WTC11 (cell line): ENCODE measurements at regions not wholly inside any gene's neighbourhood (a gene's known extent, or its start where the extent isn't known, plus 50 kb on each side); places are given as distances from the start of the nearest gene placed in this dataset.
A peak's percentile ranks its signal among the peaks of the same experiment; 100 is the strongest.
"Not testable (repeated sequence)": the region's sequence is repeated elsewhere in the genome, so short reads cannot be mapped to it uniquely, and the experiment has no call there.

ENCODE experiments used
- ATAC-seq: fragments of 200-7000 bp; cut with Tn5 transposase; 2 replicates; pipeline ENCODE4 v1.10.0; 2021; ENCODE audit warnings: mild to moderate bottlenecking, moderate library complexity
- CTCF ChIA-PET: fragments of 300-600 bp; sonication (Branson Sonifier 250); formaldehyde crosslinking; loops from one replicate; lab custom pipeline; 2021; ENCODE audit warnings: antibody characterized with exemption; lab: Charles Lee
- POLR2A ChIA-PET: fragments of 350-600 bp; sonication (Branson Sonifier 250); formaldehyde crosslinking; loops from one replicate; lab custom pipeline; 2021; ENCODE audit warnings: antibody characterized with exemption; lab: Charles Lee
- DNase-seq: peaks from one replicate; pipeline ENCODE4 v3.0.0; 2021; ENCODE audit warnings: low spot score
- H3K27ac Mint-ChIP-seq: 2 replicates; pipeline ENCODE4 v1.8.0; 2021; ENCODE audit warnings: mixed read lengths
- H3K27me3 Mint-ChIP-seq: 2 replicates; pipeline ENCODE4 v1.8.0; 2021; ENCODE audit warnings: low read depth, mild to moderate bottlenecking, moderate library complexity, mixed read lengths
- H3K36me3 Mint-ChIP-seq: 2 replicates; pipeline ENCODE4 v1.8.0; 2021; ENCODE audit warnings: mixed read lengths
- H3K4me1 Mint-ChIP-seq: 2 replicates; pipeline ENCODE4 v1.8.0; 2022; ENCODE audit warnings: mixed read lengths
- H3K4me3 Mint-ChIP-seq: 2 replicates; pipeline ENCODE4 v1.8.0; 2021; ENCODE audit warnings: mild to moderate bottlenecking, moderate library complexity, mixed read lengths
- H3K9me3 Mint-ChIP-seq: 2 replicates; pipeline ENCODE4 v1.8.0; 2021; ENCODE audit warnings: mixed read lengths
- AFF4 ChIP-seq: sonication (generic); formaldehyde crosslinking; IDR thresholded peaks from 2 replicates; pipeline ENCODE4 v1.8.1; 2023; ENCODE audit warnings: mild to moderate bottlenecking, missing genetic modification reagents, borderline replicate concordance
- ATF2 ChIP-seq: sonication (generic); formaldehyde crosslinking; IDR thresholded peaks from 2 replicates; pipeline ENCODE4 v1.8.1; 2022; ENCODE audit warnings: low read depth, missing genetic modification reagents, borderline replicate concordance
- CBFB ChIP-seq: sonication (generic); formaldehyde crosslinking; IDR thresholded peaks from 2 replicates; pipeline ENCODE4 v1.8.1; 2022; ENCODE audit warnings: mild to moderate bottlenecking, low read depth, missing genetic modification reagents
- CDX4 ChIP-seq: fragments of 250-450 bp; sonication (Bioruptor Pico); IDR thresholded peaks from 2 replicates; pipeline ENCODE4 v1.9.0; 2021; ENCODE audit warnings: moderate library complexity, mild to moderate bottlenecking, inconsistent platforms, borderline replicate concordance
- E2F4 ChIP-seq: sonication (generic); formaldehyde crosslinking; IDR thresholded peaks from 2 replicates; pipeline ENCODE4 v1.8.1; 2022; ENCODE audit warnings: low read depth, mild to moderate bottlenecking, moderate library complexity, missing genetic modification reagents, borderline replicate concordance
- EMX1 ChIP-seq: fragments of 250-450 bp; sonication (Bioruptor Pico); IDR thresholded peaks from 2 replicates; pipeline ENCODE4 v1.8.0; 2021; ENCODE audit warnings: mild to moderate bottlenecking
- HMGA2 ChIP-seq: fragments of 250-450 bp; sonication (Bioruptor Pico); IDR thresholded peaks from 2 replicates; pipeline ENCODE4 v1.4.0; 2021; ENCODE audit warnings: mild to moderate bottlenecking, moderate library complexity
- KAT7 ChIP-seq: sonication (generic); formaldehyde crosslinking; IDR thresholded peaks from 2 replicates; pipeline ENCODE4 v1.8.1; 2023; ENCODE audit warnings: missing genetic modification reagents, mild to moderate bottlenecking, borderline replicate concordance
- MYBL2 ChIP-seq: sonication (generic); formaldehyde crosslinking; IDR thresholded peaks from 2 replicates; pipeline ENCODE4 v1.8.1; 2023; ENCODE audit warnings: mild to moderate bottlenecking, moderate library complexity, missing genetic modification reagents
- PRRX2 ChIP-seq: fragments of 250-450 bp; sonication (Bioruptor Pico); IDR thresholded peaks from 2 replicates; pipeline ENCODE4 v1.8.0; 2021; ENCODE audit warnings: mild to moderate bottlenecking
- TP53 ChIP-seq: sonication (generic); formaldehyde crosslinking; IDR thresholded peaks from 2 replicates; pipeline ENCODE4 v1.8.1; 2023; ENCODE audit warnings: mild to moderate bottlenecking, missing genetic modification reagents
- ZNF138 ChIP-seq: sonication (generic); formaldehyde crosslinking; conservative IDR thresholded peaks from 2 replicates; pipeline ENCODE4 v1.8.1; 2022; ENCODE audit warnings: mild to moderate bottlenecking, moderate library complexity, missing genetic modification reagents
- ZNF416 ChIP-seq: fragments of 250-450 bp; sonication (Bioruptor Pico); IDR thresholded peaks from 2 replicates; pipeline ENCODE4 v1.9.0; 2021; ENCODE audit warnings: mild to moderate bottlenecking, inconsistent platforms

- TF ChIP-seq AFF4 (CRISPR knock-in tag) (no peak), ZNF416 (CRISPR knock-in tag) (no peak), PRRX2 (no peak), E2F4 (CRISPR knock-in tag) (no peak), CBFB (CRISPR knock-in tag) (no peak), EMX1 (CRISPR knock-in tag) (no peak), MYBL2 (CRISPR knock-in tag) (no peak), KAT7 (CRISPR knock-in tag) (no peak)
Measured at GRCh38 chr3:194054961-194055360, 81.0 kb upstream of the HES1 start (continued).

GRCh38 chr3:194056323-194056722 is 79.6 kb upstream of the HES1 start:
- POLR2A ChIA-PET, result interaction anchor here (0.6 kb wide), 1 partner anchor 281 kb away, joined by 3 read pairs; no protein-coding TSS in a partner anchor

GRCh38 chr3:194056731-194057415 is 79.1 kb upstream of the HES1 start:
- peaks cover 11% of the 10 kb centered on the region for H3K36me3 Mint-ChIP-seq
- POLR2A ChIA-PET, result interaction anchor here (0.6 kb wide), 1 partner anchor 281 kb away, joined by 3 read pairs; no protein-coding TSS in a partner anchor
- DNase-seq, result no peak
- TF ChIP-seq TP53 (CRISPR knock-in tag) (no peak), PRRX2 (no peak), ZNF138 (no peak), CDX4 (no peak), ATF2 (CRISPR knock-in tag) (no peak), HMGA2 (CRISPR knock-in tag) (no peak)
- TF ChIP-seq, all 79 proteins: peak for 0
- no peak for ATAC-seq
- Mint-ChIP-seq H3K27ac (no peak overlapping the region), H3K27me3 (peaks cover 43% of the 10 kb centered on the region), H3K9me3 (peaks cover 10% of the 10 kb centered on the region), H3K4me3 (peak overlapping the region; percentile 57), H3K4me1 (peaks cover 54% of the 10 kb centered on the region)
- CTCF ChIA-PET, result no interaction called here

More at GRCh38 chr3:194056323-194056722, 79.6 kb upstream of the HES1 start:
- peaks cover 49% of the 10 kb centered on the region for H3K4me1 Mint-ChIP-seq
- H3K4me3 Mint-ChIP-seq, result peak overlapping the region; percentile 15; the same call in 1 of the 2 replicates
- peaks cover 15% of the 10 kb centered on the region for H3K36me3 Mint-ChIP-seq
- H3K27me3 Mint-ChIP-seq, result peaks cover 44% of the 10 kb centered on the region
- CTCF ChIA-PET, H3K27ac Mint-ChIP-seq, DNase-seq, ATAC-seq: not testable (repeated sequence)
- H3K9me3 Mint-ChIP-seq, result peaks cover 15% of the 10 kb centered on the region
